Activated T-cell treated with anti-CD3 and anti-CD28 coated beads, Interleukin-2, amount 50 U/mL, for 72 hours (primary cell): ENCODE measurements at regions not wholly inside any gene's neighbourhood (a gene's known extent, or its start where the extent isn't known, plus 50 kb on each side); places are given as distances from the start of the nearest gene placed in this dataset.

Experiments
- ATAC-seq, 2 donors: fragments of 150-1000 bp; cut with Tn5 transposase; replicated peaks in 1 of 2; 2 replicates each; pipeline ENCODE4 v1.10.0; 2021; ENCODE audit warnings: moderate library complexity in 2 of 2, mild to moderate bottlenecking in 1 of 2
- DNase-seq, 2 donors: peaks; one replicate each; pipeline ENCODE4 v3.0.0; 2021 to 2022; ENCODE audit warnings: mixed read lengths in 1 of 2
- H3K27ac Mint-ChIP-seq: one replicate; pipeline ENCODE4 v1.8.0; 2022; ENCODE audit warnings: mild to moderate bottlenecking, moderate library complexity, mixed read lengths
- H3K27me3 Mint-ChIP-seq: one replicate; pipeline ENCODE4 v1.8.0; 2022; ENCODE audit warnings: low read depth, mixed read lengths
- H3K36me3 Mint-ChIP-seq, 2 donors: one replicate each; pipeline ENCODE4 v1.8.0; 2022; ENCODE audit warnings: mixed read lengths in 2 of 2, mild to moderate bottlenecking in 1 of 2; ENCODE audit not compliant: insufficient read depth in 2 of 2
- H3K4me1 Mint-ChIP-seq: one replicate; pipeline ENCODE4 v1.8.0; 2022; ENCODE audit warnings: low read depth, mixed read lengths
- H3K4me3 Mint-ChIP-seq, 2 donors: one replicate each; pipeline ENCODE4 v1.8.0; 2022; ENCODE audit warnings: mild to moderate bottlenecking in 2 of 2, mixed read lengths in 2 of 2, moderate library complexity in 2 of 2
- H3K9me3 Mint-ChIP-seq, 2 donors: one replicate each; pipeline ENCODE4 v1.8.0; 2022; ENCODE audit warnings: mixed read lengths in 2 of 2

- Mint-ChIP-seq H3K27ac (no peak overlapping the region), H3K9me3 (no peaks in the 10 kb centered on the region), H3K36me3 (no peaks in the 10 kb centered on the region), H3K4me1 (no peaks in the 10 kb centered on the region), H3K27me3 (peaks cover 5% of the 10 kb centered on the region), H3K4me3 (no peak overlapping the region)
- no peak for DNase-seq
- no peak for ATAC-seq
These were observed 196.3 kb downstream of the ERCC6L2 start for GRCh38 chr9:96071815-96072124.

GRCh38 chr9:96071076-96071814 lies 195.8 kb downstream of the ERCC6L2 start:
- DNase-seq (peak; percentile 23 to 28), ATAC-seq (no peak)
- H3K4me3 Mint-ChIP-seq, result no peak overlapping the region
- no peak overlapping the region for H3K27ac Mint-ChIP-seq
- H3K27me3 Mint-ChIP-seq, result peaks cover 5% of the 10 kb centered on the region
- no peaks in the 10 kb centered on the region for H3K9me3 Mint-ChIP-seq
- H3K4me1 Mint-ChIP-seq, result no peaks in the 10 kb centered on the region
- no peaks in the 10 kb centered on the region for H3K36me3 Mint-ChIP-seq

- Mint-ChIP-seq H3K9me3 (no peaks in the 10 kb centered on the region), H3K36me3 (no peaks in the 10 kb centered on the region), H3K27me3 (peaks cover 5% of the 10 kb centered on the region), H3K4me1 (no peaks in the 10 kb centered on the region), H3K27ac (no peak overlapping the region), H3K4me3 (no peak overlapping the region)
- no peak for ATAC-seq
- DNase-seq, result no peak
These were observed 194.2 kb downstream of the ERCC6L2 start for GRCh38 chr9:96069629-96070220.

GRCh38 chr9:96068511-96068910 lies 193.0 kb downstream of the ERCC6L2 start:
- no peaks in the 10 kb centered on the region for H3K27me3 Mint-ChIP-seq
- no peak for DNase-seq
- ATAC-seq, result no peak
- no peak overlapping the region for H3K27ac Mint-ChIP-seq
- no peak overlapping the region for H3K4me3 Mint-ChIP-seq
- H3K4me1 Mint-ChIP-seq, result no peaks in the 10 kb centered on the region
- H3K36me3 Mint-ChIP-seq, result no peaks in the 10 kb centered on the region
- no peaks in the 10 kb centered on the region for H3K9me3 Mint-ChIP-seq

- no peaks in the 10 kb centered on the region for H3K9me3 Mint-ChIP-seq
- no peaks in the 10 kb centered on the region for H3K27me3 Mint-ChIP-seq
- no peak overlapping the region for H3K4me3 Mint-ChIP-seq
- DNase-seq (no peak), ATAC-seq (no peak)
- H3K4me1 Mint-ChIP-seq, result peaks cover 1% of the 10 kb centered on the region
- no peaks in the 10 kb centered on the region for H3K36me3 Mint-ChIP-seq
- no peak overlapping the region for H3K27ac Mint-ChIP-seq
These were observed 192.1 kb downstream of the ERCC6L2 start for GRCh38 chr9:96067600-96067999.

GRCh38 chr9:96067004-96067403 lies 191.5 kb downstream of the ERCC6L2 start:
- H3K27ac Mint-ChIP-seq, result no peak overlapping the region
- H3K27me3 Mint-ChIP-seq, result no peaks in the 10 kb centered on the region
- no peaks in the 10 kb centered on the region for H3K9me3 Mint-ChIP-seq
- H3K4me1 Mint-ChIP-seq, result peaks cover 7% of the 10 kb centered on the region
- ATAC-seq (no peak), DNase-seq (no peak)
- no peak overlapping the region for H3K4me3 Mint-ChIP-seq
- H3K36me3 Mint-ChIP-seq, result no peaks in the 10 kb centered on the region

GRCh38 chr9:96065482-96066251 lies 190.2 kb downstream of the ERCC6L2 start:
- Mint-ChIP-seq H3K4me1 (peaks cover 16% of the 10 kb centered on the region), H3K4me3 (no peak overlapping the region), H3K36me3 (no peaks in the 10 kb centered on the region), H3K27ac (no peak overlapping the region), H3K9me3 (no peaks in the 10 kb centered on the region), H3K27me3 (no peaks in the 10 kb centered on the region)
- DNase-seq, result no peak
- no peak for ATAC-seq

GRCh38 chr9:96064826-96065481 lies 189.5 kb downstream of the ERCC6L2 start:
- no peaks in the 10 kb centered on the region for H3K27me3 Mint-ChIP-seq
- DNase-seq (no peak), ATAC-seq (no peak)
- no peak overlapping the region for H3K4me3 Mint-ChIP-seq
- H3K4me1 Mint-ChIP-seq, result peaks cover 16% of the 10 kb centered on the region
- H3K27ac Mint-ChIP-seq, result no peak overlapping the region
- H3K9me3 Mint-ChIP-seq, result no peaks in the 10 kb centered on the region
- H3K36me3 Mint-ChIP-seq, result no peaks in the 10 kb centered on the region

GRCh38 chr9:96062854-96063253 lies 187.4 kb downstream of the ERCC6L2 start:
- Mint-ChIP-seq H3K4me3 (no peak overlapping the region), H3K36me3 (peaks cover 0 to 6% of the 10 kb centered on the region in 2 donors), H3K4me1 (peaks cover 25% of the 10 kb centered on the region), H3K9me3 (peaks cover 0 to 6% of the 10 kb centered on the region in 2 donors), H3K27ac (no peak overlapping the region), H3K27me3 (no peaks in the 10 kb centered on the region)
- DNase-seq (no peak), ATAC-seq (no peak)

GRCh38 chr9:96062031-96062430 lies 186.5 kb downstream of the ERCC6L2 start:
- ATAC-seq (peak; percentile 31 to 55), DNase-seq (peak in 1 of 2 donors; percentile 8)
- Mint-ChIP-seq H3K4me1 (peaks cover 32% of the 10 kb centered on the region), H3K27me3 (no peaks in the 10 kb centered on the region), H3K27ac (no peak overlapping the region), H3K9me3 (peaks cover 0 to 6% of the 10 kb centered on the region in 2 donors), H3K4me3 (peak overlapping the region; percentile 23 to 47), H3K36me3 (peaks cover 0 to 6% of the 10 kb centered on the region in 2 donors)

GRCh38 chr9:96061293-96061987 lies 185.9 kb downstream of the ERCC6L2 start:
- no peak overlapping the region for H3K27ac Mint-ChIP-seq
- ATAC-seq, result peak; percentile 61 to 63

GRCh38 chr9:96058218-96058617 lies 182.7 kb downstream of the ERCC6L2 start:
- peaks cover 2 to 6% of the 10 kb centered on the region in 2 donors for H3K36me3 Mint-ChIP-seq
- DNase-seq, result no peak
- peaks cover 0 to 6% of the 10 kb centered on the region in 2 donors for H3K9me3 Mint-ChIP-seq
- no peaks in the 10 kb centered on the region for H3K27me3 Mint-ChIP-seq
- H3K27ac Mint-ChIP-seq, result no peak overlapping the region
- no peak overlapping the region for H3K4me3 Mint-ChIP-seq
- peaks cover 35% of the 10 kb centered on the region for H3K4me1 Mint-ChIP-seq
- ATAC-seq, result no peak

More at GRCh38 chr9:96061293-96061987, 185.9 kb downstream of the ERCC6L2 start:
- H3K4me3 Mint-ChIP-seq, result no peak overlapping the region
- peak; percentile 28 to 45 for DNase-seq
- H3K9me3 Mint-ChIP-seq, result peaks cover 0 to 6% of the 10 kb centered on the region in 2 donors
- H3K4me1 Mint-ChIP-seq, result peaks cover 35% of the 10 kb centered on the region
- peaks cover 0 to 6% of the 10 kb centered on the region in 2 donors for H3K36me3 Mint-ChIP-seq
- H3K27me3 Mint-ChIP-seq, result no peaks in the 10 kb centered on the region
